ENCODE measurements at regions not wholly inside any gene's neighbourhood (a gene's known extent, or its start where the extent isn't known, plus 50 kb on each side); places are given as distances from the start of the nearest gene placed in this dataset.

- no peak for DNase-seq (ENCODE audit: low read depth in 1 of 2, low spot score in 2 of 2)
- Histone ChIP-seq H4K20me1 (replicated peaks in 1 of 2; ENCODE audit: control insufficient read depth in 1 of 2, insufficient read depth in 2 of 2, low read length in 2 of 2) (no peaks in the 10 kb centered on the region), H2BK120ac (replicated peaks; ENCODE audit: low read depth, low read length) (no peak overlapping the region), H3K79me2 (ENCODE audit: control insufficient read depth in 1 of 2, insufficient read depth in 2 of 2, low read length in 2 of 2) (no peaks in the 10 kb centered on the region), H3K79me1 (ENCODE audit: low read depth, low read length) (no peaks in the 10 kb centered on the region), H3K56ac (replicated peaks; ENCODE audit: insufficient read length, low read depth, low read length) (no peak overlapping the region), H4K91ac (replicated peaks; ENCODE audit: insufficient read length, low read length) (no peak overlapping the region), H4K8ac (ENCODE audit: extremely low read depth, insufficient read depth, low read length) (no peak overlapping the region), H3K23ac (ENCODE audit: insufficient read length) (no peak overlapping the region), H2BK15ac (ENCODE audit: low read length) (no peak overlapping the region), H2BK5ac (ENCODE audit: low read depth, low read length) (no peak overlapping the region), H2AK5ac (ENCODE audit: low read depth, low read length) (no peak overlapping the region), H3K9me3 (ENCODE audit: insufficient read depth in 2 of 2, low read depth in 1 of 2, low read length in 1 of 2) (no peaks in the 10 kb centered on the region; a peak in 2 of 4 replicates), H3K4ac (replicated peaks; ENCODE audit: insufficient read length, low read depth, low read length) (no peak overlapping the region), H2AFZ (ENCODE audit: low read length) (no peak overlapping the region), H3K18ac (ENCODE audit: extremely low read depth, low read length) (no peak overlapping the region), H3K4me1 (replicated peaks in 1 of 4; ENCODE audit: control insufficient read depth in 3 of 4, insufficient read depth in 4 of 4, low read length in 3 of 4) (no peaks in the 10 kb centered on the region), H2BK12ac (ENCODE audit: low read depth, low read length) (no peak overlapping the region), H4K5ac (ENCODE audit: insufficient read length, low read depth, low read length) (no peak overlapping the region), H3K36me3 (ENCODE audit: control insufficient read depth in 2 of 4, insufficient read depth in 4 of 4, low read length in 3 of 4) (no peaks in the 10 kb centered on the region), H3K14ac (ENCODE audit: insufficient read length) (no peak overlapping the region), H3K9ac (replicated peaks in 1 of 4; ENCODE audit: extremely low read depth in 1 of 4, low read depth in 3 of 4, low read length in 3 of 4) (no peak overlapping the region), H3K4me2 (ENCODE audit: insufficient read depth in 1 of 2, low read depth in 2 of 2, low read length in 2 of 2) (no peak overlapping the region), H3K27ac (ENCODE audit: low read depth, low read length) (no peak overlapping the region), H3K27me3 (replicated peaks in 1 of 4; ENCODE audit: control insufficient read depth in 3 of 4, extremely low read depth in 1 of 4, insufficient read depth in 3 of 4, low read length in 3 of 4) (no peaks in the 10 kb centered on the region), H3K23me2 (ENCODE audit: low read depth, low read length) (no peaks in the 10 kb centered on the region), H2BK20ac (ENCODE audit: low read length) (no peak overlapping the region), H3K4me3 (ENCODE audit: extremely low read depth in 1 of 4, insufficient read depth in 2 of 4, low read depth in 3 of 4, low read length in 4 of 4) (no peak overlapping the region)
- ChIA-PET CTCF (ENCODE audit: partially characterized antibody) (interaction anchor here (1.7 kb wide), 1 partner anchor 12 kb away, joined by 3 read pairs; no protein-coding TSS in a partner anchor), POLR2A (ENCODE audit: partially characterized antibody) (no interaction called here)
- TF ChIP-seq E2F6 (IDR thresholded peaks at IDR 0.05) (no peak), SIRT6 (IDR thresholded peaks at IDR 0.05; ENCODE audit: low read length) (no peak), CBX5 (IDR thresholded peaks at IDR 0.05; ENCODE audit: low read depth, low read length) (no peak), ZNF274 (IDR thresholded peaks at IDR 0.05; ENCODE audit: borderline replicate concordance, extremely low read depth, low read length) (no peak)
- FAIRE-seq: no peak
- WGBS, 2 experiments (ENCODE audit: extremely low coverage in 1 of 2, insufficient coverage in 1 of 2, insufficient read length in 1 of 2, insufficient replicate concordance in 2 of 2, low coverage in 1 of 2, low lambda C conversion rate in 2 of 2, missing lambda C conversion rate in 1 of 2): 74% methylated on average over 5 of the region's 5 CpGs; no CpG with 5 or more reads in 1 of the 2 experiments
Observed at GRCh38 chr4:52253025-52253424, 201.9 kb downstream of the SPATA18 start.

All from H1 (cell line).